ENCODE measurements at regions not wholly inside any gene's neighbourhood (a gene's known extent, or its start where the extent isn't known, plus 50 kb on each side); places are given as distances from the start of the nearest gene placed in this dataset.

- Histone ChIP-seq H3K4me1 (no peaks in the 10 kb centered on the region), H3K9me3 (no peaks in the 10 kb centered on the region), H3K4me3 (no peak overlapping the region), H3K36me3 (no peaks in the 10 kb centered on the region), H3K27ac (no peak overlapping the region), H3K27me3 (no peaks in the 10 kb centered on the region)
- no peak for TF ChIP-seq CTCF (IDR thresholded peaks at IDR 0.05)
- DNase-seq (ENCODE audit: low spot score): no peak
Observed at GRCh38 chr13:110780422-110780821, 66.9 kb downstream of the ING1 start.

- no peak for TF ChIP-seq CTCF (IDR thresholded peaks at IDR 0.05)
- H3K4me3 ChIP-seq: no peak overlapping the region
- no peaks in the 10 kb centered on the region for H3K4me1 ChIP-seq
- no peaks in the 10 kb centered on the region for H3K27me3 ChIP-seq
- H3K9me3 ChIP-seq: no peaks in the 10 kb centered on the region
- H3K36me3 ChIP-seq: no peaks in the 10 kb centered on the region
- no peak for DNase-seq (ENCODE audit: low spot score)
- H3K27ac ChIP-seq: no peak overlapping the region
Observed at GRCh38 chr13:110782185-110782584, 68.7 kb downstream of the ING1 start.

- no peak for DNase-seq (ENCODE audit: low spot score)
- Histone ChIP-seq H3K4me3 (no peak overlapping the region), H3K9me3 (peaks cover 0 to under 1% of the 10 kb centered on the region in 2 donors), H3K27ac (no peak overlapping the region), H3K36me3 (no peaks in the 10 kb centered on the region), H3K4me1 (no peaks in the 10 kb centered on the region), H3K27me3 (no peaks in the 10 kb centered on the region)
- TF ChIP-seq CTCF (IDR thresholded peaks at IDR 0.05): no peak
Observed at GRCh38 chr13:110784704-110785103, 71.2 kb downstream of the ING1 start.

- Histone ChIP-seq H3K27ac (no peak overlapping the region), H3K36me3 (no peaks in the 10 kb centered on the region), H3K9me3 (peaks cover 0 to 17% of the 10 kb centered on the region in 2 donors), H3K4me1 (no peaks in the 10 kb centered on the region), H3K27me3 (no peaks in the 10 kb centered on the region), H3K4me3 (no peak overlapping the region)
- DNase-seq (ENCODE audit: low spot score): no peak
- TF ChIP-seq CTCF (IDR thresholded peaks at IDR 0.05): no peak
Observed at GRCh38 chr13:110788778-110789177, 75.3 kb downstream of the ING1 start.

GRCh38 chr13:110789871-110790270, 76.4 kb downstream of the ING1 start:
- no peak for TF ChIP-seq CTCF (IDR thresholded peaks at IDR 0.05)
- H3K36me3 ChIP-seq: no peaks in the 10 kb centered on the region
- peaks cover 0 to 17% of the 10 kb centered on the region in 2 donors for H3K9me3 ChIP-seq
- no peaks in the 10 kb centered on the region for H3K27me3 ChIP-seq
- H3K4me3 ChIP-seq: no peak overlapping the region
- H3K27ac ChIP-seq: no peak overlapping the region
- no peak for DNase-seq (ENCODE audit: low spot score)
- H3K4me1 ChIP-seq: peaks cover 0 to 5% of the 10 kb centered on the region in 2 donors

GRCh38 chr13:110790371-110790770, 76.9 kb downstream of the ING1 start:
- no peak for TF ChIP-seq CTCF (IDR thresholded peaks at IDR 0.05)
- Histone ChIP-seq H3K4me3 (no peak overlapping the region), H3K4me1 (peaks cover 0 to 5% of the 10 kb centered on the region in 2 donors), H3K27me3 (no peaks in the 10 kb centered on the region), H3K27ac (no peak overlapping the region), H3K9me3 (peaks cover 0 to 17% of the 10 kb centered on the region in 2 donors), H3K36me3 (no peaks in the 10 kb centered on the region)
- no peak for DNase-seq (ENCODE audit: low spot score)

Measured in right atrium auricular region (tissue), 2 donors.